Stimulated activated CD4-positive, alpha-beta T cell treated with anti-CD3 and anti-CD28 coated beads, Interleukin-1b, Interleukin-23, amount 100 ng/mL, for 24 hours (primary cell): ENCODE measurements at regions not wholly inside any gene's neighbourhood (a gene's known extent, or its start where the extent isn't known, plus 50 kb on each side); places are given as distances from the start of the nearest gene placed in this dataset.

Experiments used
- DNase-seq, 4 experiments: peaks; one replicate each; pipeline ENCODE4 v3.0.0-alpha.2; 2020; ENCODE audit warnings: low read depth in 4 of 4, low spot score in 1 of 4

DNA sequence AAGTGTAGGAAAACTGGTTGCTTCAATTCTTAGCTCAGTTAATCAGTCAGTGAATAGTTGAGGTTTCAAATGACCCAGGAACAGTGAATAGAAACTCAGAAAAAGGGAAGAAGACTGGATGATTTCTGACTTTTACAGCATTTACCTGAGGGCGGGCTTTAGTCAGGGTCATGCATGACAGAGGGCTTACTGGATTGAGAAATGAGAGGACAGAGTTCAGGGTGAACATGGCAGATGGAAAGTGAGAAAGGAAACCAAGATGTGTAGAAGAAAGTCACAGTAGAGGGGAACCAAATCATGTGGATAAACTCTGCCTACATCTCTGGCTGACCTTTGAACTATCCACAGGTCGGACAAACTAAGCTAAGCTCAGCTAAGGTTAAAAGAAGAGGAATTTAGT, 596.0 kb downstream of the SEMA5A start:
- DNase-seq: no peak

- DNase-seq: no peak
These were observed 593.7 kb downstream of the SEMA5A start for GRCh38 chr5:8952147-8952546.

GRCh38 chr5:8953016-8953415, 592.9 kb downstream of the SEMA5A start:
- no peak for DNase-seq

DNA sequence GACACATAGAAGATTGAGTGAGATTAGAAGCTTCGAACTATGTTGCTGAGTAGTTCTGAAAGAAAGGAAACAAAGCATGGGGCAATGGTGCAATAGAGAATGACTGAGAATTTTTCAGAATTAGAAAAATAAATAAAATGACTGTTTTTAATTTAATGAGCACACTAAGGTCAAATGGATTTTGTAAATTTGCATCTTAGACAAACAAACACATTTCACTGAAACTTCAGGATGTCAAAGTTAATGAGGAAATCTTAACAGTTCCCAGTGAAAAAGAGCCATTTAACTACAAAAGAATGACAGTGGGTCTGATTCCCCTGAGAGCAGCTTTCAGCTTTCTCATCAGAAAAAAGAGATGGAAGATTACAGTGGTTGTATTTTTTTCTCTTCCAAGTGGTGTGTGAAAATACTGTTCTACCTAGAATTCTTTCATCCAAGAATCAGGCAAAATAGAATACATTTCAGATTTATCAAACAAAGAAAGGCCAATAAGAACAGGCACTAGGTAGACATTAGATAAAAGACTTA, 591.9 kb downstream of the SEMA5A start:
- DNase-seq: no peak

DNA sequence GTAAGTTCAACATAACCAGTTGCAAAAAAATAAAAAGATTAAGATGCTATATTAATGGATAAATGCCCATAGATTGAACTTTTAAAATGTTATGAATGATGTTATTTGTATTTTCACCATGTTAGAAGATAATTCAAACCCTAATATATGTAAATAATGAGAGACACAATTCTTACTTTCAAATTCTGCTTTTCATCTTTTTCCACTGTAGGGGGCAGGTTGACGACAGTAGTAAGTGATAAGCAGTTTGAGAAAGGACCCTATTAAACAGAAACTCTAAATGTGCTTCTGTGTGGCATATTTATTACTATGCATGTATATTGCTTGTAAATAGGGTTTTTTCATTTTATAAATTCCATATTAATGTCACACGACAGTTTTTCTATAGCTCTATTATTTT, 591.1 kb downstream of the SEMA5A start:
- DNase-seq: no peak

- DNase-seq: no peak
These were observed 589.2 kb downstream of the SEMA5A start for GRCh38 chr5:8956659-8957058.

DNA sequence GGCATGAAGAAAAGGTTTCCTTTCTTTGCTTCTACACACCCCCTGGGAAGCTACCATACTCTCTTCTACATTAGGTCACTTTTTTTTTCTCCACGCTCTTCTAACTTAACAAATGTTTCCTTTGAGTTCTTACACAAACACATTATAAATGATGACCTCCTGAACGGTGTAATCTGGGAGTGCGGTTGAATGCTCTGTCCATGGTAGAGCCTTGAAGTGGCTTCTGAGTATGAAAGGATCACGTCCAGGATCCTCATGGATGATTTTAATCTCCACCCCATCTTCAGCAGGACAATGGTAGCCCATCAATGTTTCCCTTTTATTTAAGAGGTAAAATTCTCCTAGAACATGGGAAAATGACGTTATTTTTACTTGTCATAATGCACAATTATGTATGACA, 587.3 kb downstream of the SEMA5A start:
- DNase-seq: no peak

GRCh38 chr5:8961219-8961618, 584.7 kb downstream of the SEMA5A start:
- DNase-seq: no peak

DNA sequence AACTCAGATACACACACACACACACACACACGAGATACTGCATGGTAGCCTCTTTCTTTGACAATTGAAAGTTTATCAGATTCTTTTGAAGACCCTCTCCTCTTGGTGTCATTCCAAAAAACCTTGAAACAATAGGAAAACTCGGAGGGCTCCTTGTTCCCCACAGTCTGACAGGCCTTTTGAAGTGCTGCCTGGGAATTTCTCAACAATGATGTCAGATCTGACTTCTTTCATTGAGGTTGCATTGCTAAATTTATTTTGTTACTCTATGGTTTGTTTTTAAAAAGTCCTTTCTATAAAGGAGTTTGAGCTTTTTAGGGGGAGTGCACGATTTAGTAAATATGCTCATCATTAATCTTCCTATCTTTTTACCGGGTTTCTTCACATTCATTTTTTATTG, 583.9 kb downstream of the SEMA5A start:
- DNase-seq: no peak

- no peak for DNase-seq
These were observed 564.9 kb downstream of the SEMA5A start for GRCh38 chr5:8981016-8981415.

- DNase-seq: no peak
These were observed 564.4 kb downstream of the SEMA5A start for GRCh38 chr5:8981496-8981895.

DNA sequence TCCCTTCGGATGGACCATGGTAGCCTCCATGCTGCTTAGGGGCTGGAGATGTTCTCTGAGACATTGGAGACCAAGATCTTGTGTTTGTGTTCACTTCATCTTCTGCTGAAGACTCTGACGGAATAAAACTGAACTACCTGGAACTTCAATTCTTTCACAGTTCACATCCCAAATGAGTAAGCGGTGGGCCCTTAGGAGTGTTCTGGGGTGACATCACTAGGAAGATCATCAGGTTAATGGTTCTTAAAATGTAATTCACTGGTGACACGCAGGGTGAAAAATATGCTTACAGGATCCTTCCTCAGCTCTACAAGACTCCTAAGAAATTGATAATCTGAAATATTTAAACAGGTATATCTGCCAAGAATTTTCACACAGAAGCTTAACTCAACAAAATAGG, 561.5 kb downstream of the SEMA5A start:
- no peak for DNase-seq
